OCI-LY7 (cell line): ENCODE measurements at regions not wholly inside any gene's neighbourhood (a gene's known extent, or its start where the extent isn't known, plus 50 kb on each side); places are given as distances from the start of the nearest gene placed in this dataset.

ENCODE experiments used
- BruUV-seq: library from RNA; stranded (reverse); fragments of 400-500 nt; replicated peaks from 2 replicates; lab custom pipeline; 2021; lab: Mats Ljungman, UMichigan
- CTCF ChIA-PET: fragments of 300-600 bp; sonication (Branson Sonifier 250); formaldehyde crosslinking; loops from one replicate; lab custom pipeline; 2022; ENCODE audit warnings: antibody characterized with exemption; ENCODE audit not compliant: unreplicated experiment; lab: Charles Lee
- POLR2A ChIA-PET: fragments of 300-600 bp; sonication (Branson Sonifier 250); formaldehyde crosslinking; loops from one replicate; lab custom pipeline; 2022; ENCODE audit warnings: antibody characterized with exemption; lab: Charles Lee
- DNase-seq: peaks from one replicate; pipeline ENCODE4 v3.0.0-alpha.2; 2015; ENCODE audit warnings: low spot score
- H2AFZ ChIP-seq: fragments of 200-600 bp; sonication (generic), shearing (Covaris generic); 2 replicates; pipeline ENCODE4 v1.6.1; 2014; ENCODE audit warnings: mild to moderate bottlenecking, antibody characterized with exemption, low read length, moderate library complexity
- H3K27ac ChIP-seq: fragments of 200-600 bp; sonication (generic); 2 replicates; pipeline ENCODE4 v1.5.1; 2014; ENCODE audit warnings: mixed run types, low read depth, mild to moderate bottlenecking, moderate library complexity, low read length, inconsistent platforms; ENCODE audit not compliant: poor library complexity, severe bottlenecking
- H3K36me3 ChIP-seq: fragments of 200-600 bp; sonication (generic); 2 replicates; pipeline ENCODE4 v1.6.1; 2014; ENCODE audit warnings: mild to moderate bottlenecking, antibody characterized with exemption, low read length, moderate library complexity, mixed read lengths; ENCODE audit not compliant: insufficient read depth
- H3K4me1 ChIP-seq: fragments of 200-600 bp; sonication (generic); 2 replicates; pipeline ENCODE4 v1.5.1; 2014; ENCODE audit warnings: mild to moderate bottlenecking, low read length; ENCODE audit not compliant: insufficient read depth, poor library complexity, severe bottlenecking
- H3K4me2 ChIP-seq: fragments of 200-600 bp; sonication (generic); 2 replicates; pipeline ENCODE4 v1.6.1; 2014; ENCODE audit warnings: mild to moderate bottlenecking, low read length
- H3K4me3 ChIP-seq: fragments of 200-600 bp; sonication (generic); 2 replicates; pipeline ENCODE4 v1.5.1; 2014; ENCODE audit warnings: mild to moderate bottlenecking, low read depth, low read length; ENCODE audit not compliant: poor library complexity, severe bottlenecking
- H3K79me2 ChIP-seq: fragments of 200-600 bp; sonication (generic); 2 replicates; pipeline ENCODE4 v1.6.1; 2016; ENCODE audit warnings: low read depth, mild to moderate bottlenecking, low read length, moderate library complexity, mixed read lengths; ENCODE audit not compliant: insufficient read depth
- H3K9me2 ChIP-seq: fragments of 200-600 bp; sonication (generic); 2 replicates; pipeline ENCODE4 v1.6.1; 2016; ENCODE audit warnings: mild to moderate bottlenecking, low read length, mixed read lengths; ENCODE audit not compliant: insufficient read depth
- H3K9me3 ChIP-seq: fragments of 200-600 bp; sonication (generic); 2 replicates; pipeline ENCODE4 v1.6.1; 2014; ENCODE audit warnings: mild to moderate bottlenecking, mixed run types, low read length, mixed read lengths
- H4K20me1 ChIP-seq: fragments of 200-600 bp; sonication (generic); 2 replicates; pipeline ENCODE4 v1.6.1; 2014; ENCODE audit warnings: mild to moderate bottlenecking, antibody characterized with exemption, low read length, moderate library complexity, mixed read lengths; ENCODE audit not compliant: insufficient read depth
- CTCF ChIP-seq: fragments of 200-600 bp; sonication (generic); conservative IDR thresholded peaks from 2 replicates; pipeline ENCODE4 v1.5.1; 2014; ENCODE audit warnings: mild to moderate bottlenecking, antibody characterized with exemption, low read length, moderate library complexity, mixed read lengths
- EZH2phosphoT487 ChIP-seq: fragments of 200-600 bp; sonication (generic); IDR thresholded peaks from 2 replicates; pipeline ENCODE4 v1.6.1; 2018; ENCODE audit warnings: low read depth, borderline replicate concordance, mild to moderate bottlenecking, mixed run types, antibody characterized with exemption, low read length, moderate library complexity, mixed read lengths
- intact Hi-C: fragments of 100-400 bp; cut with micrococcal nuclease; formaldehyde crosslinking; loops from one replicate; pipeline ENCODE4 v1.10.0; 2022; ENCODE audit not compliant: unreplicated experiment

DNA sequence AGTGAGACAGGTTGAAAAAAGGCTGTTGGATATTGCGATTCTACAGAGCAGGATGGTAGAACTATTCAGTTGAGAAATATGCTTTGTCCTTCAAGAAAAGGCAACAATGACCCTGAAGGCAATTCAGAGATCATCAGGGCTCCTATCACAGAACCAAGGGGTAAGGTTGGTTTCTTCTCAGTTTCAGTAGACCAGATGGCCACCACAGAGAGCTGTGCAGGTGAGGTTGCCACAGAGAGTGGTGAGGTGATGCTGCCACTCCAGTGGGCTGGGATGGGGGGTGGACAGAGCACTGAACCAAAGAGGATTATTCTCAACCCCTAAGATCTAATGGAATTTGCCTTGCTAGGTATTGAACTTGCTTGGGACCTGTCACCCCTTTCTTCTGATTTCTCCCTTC, 64.6 kb upstream of the ZBTB7C start:
- Histone ChIP-seq H4K20me1 (no peaks in the 10 kb centered on the region), H3K9me2 (no peaks in the 10 kb centered on the region), H3K4me1 (no peaks in the 10 kb centered on the region), H3K36me3 (no peaks in the 10 kb centered on the region), H3K4me2 (no peak overlapping the region), H3K79me2 (no peaks in the 10 kb centered on the region), H2AFZ (no peak overlapping the region), H3K27ac (no peak overlapping the region), H3K4me3 (no peak overlapping the region), H3K9me3 (no peaks in the 10 kb centered on the region)
- no TSS peak for BruUV-seq
- intact Hi-C loops = loop anchor here (10.0 kb wide), 1 partner anchor 281 kb away; no protein-coding TSS in a partner anchor
- no peak for DNase-seq
- CTCF ChIA-PET = no interaction called here
- POLR2A ChIA-PET = interaction anchor here (0.6 kb wide), 1 partner anchor 12 kb away, joined by 5 read pairs; no protein-coding TSS in a partner anchor
- TF ChIP-seq EZH2phosphoT487 (no peak), CTCF (no peak)

DNA sequence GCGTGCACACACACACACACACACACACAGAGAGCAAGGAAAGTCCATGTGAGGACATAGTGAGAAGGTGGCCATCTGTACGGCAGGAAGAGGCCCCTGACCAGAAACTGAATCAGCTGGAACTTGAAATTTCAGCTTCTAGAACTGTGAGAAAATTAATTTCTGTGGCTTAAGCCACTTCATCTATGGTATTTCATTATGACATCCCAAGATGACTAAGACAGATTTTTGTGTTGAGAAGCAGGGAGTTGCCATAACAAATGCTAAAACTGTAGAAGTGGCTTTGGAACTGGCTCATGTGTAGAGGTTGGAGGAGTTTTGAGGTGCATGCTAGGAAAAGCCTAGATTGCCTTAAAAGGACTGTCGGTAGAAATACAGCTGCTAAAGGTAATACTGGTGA, 63.4 kb upstream of the ZBTB7C start:
- intact Hi-C loops = loop anchor here (10.0 kb wide), 1 partner anchor 282 kb away; no protein-coding TSS in a partner anchor
- CTCF ChIA-PET = no interaction called here

More for the DNA sequence above, 63.4 kb upstream of the ZBTB7C start:
- no peaks in the 10 kb centered on the region for H3K36me3 ChIP-seq
- DNase-seq = no peak
- H3K9me2 ChIP-seq = no peaks in the 10 kb centered on the region
- no peak overlapping the region for H2AFZ ChIP-seq
- TF ChIP-seq CTCF = no peak
- no peak for TF ChIP-seq EZH2phosphoT487
- no peaks in the 10 kb centered on the region for H3K4me1 ChIP-seq
- BruUV-seq = no TSS peak
- POLR2A ChIA-PET = no interaction called here
- no peak overlapping the region for H3K4me3 ChIP-seq
- no peak overlapping the region for H3K4me2 ChIP-seq
- H3K9me3 ChIP-seq = no peaks in the 10 kb centered on the region
- no peak overlapping the region for H3K27ac ChIP-seq
- no peaks in the 10 kb centered on the region for H4K20me1 ChIP-seq
- H3K79me2 ChIP-seq = no peaks in the 10 kb centered on the region
